NCI-H774 (cell line): ENCODE measurements at regions not wholly inside any gene's neighbourhood (a gene's known extent, or its start where the extent isn't known, plus 50 kb on each side); places are given as distances from the start of the nearest gene placed in this dataset.

Experiments
- DNase-seq: peaks from one replicate; lab custom pipeline; 2025; lab: John Stamatoyannopoulos, UW

- no peak for DNase-seq
Measured at GRCh38 chr10:4051641-4052151, 266.7 kb upstream of the KLF6 start.

- no peak for DNase-seq
Measured at GRCh38 chr10:4051011-4051640, 266.1 kb upstream of the KLF6 start.

GRCh38 chr10:4050061-4050460 is 265.1 kb upstream of the KLF6 start:
- DNase-seq = no peak

- no peak for DNase-seq
Measured at GRCh38 chr10:4049348-4049747, 264.3 kb upstream of the KLF6 start.

GRCh38 chr10:4048236-4048864 is 263.3 kb upstream of the KLF6 start:
- no peak for DNase-seq

GRCh38 chr10:4046712-4047354 is 261.8 kb upstream of the KLF6 start:
- no peak for DNase-seq

GRCh38 chr10:4046030-4046429 is 261.0 kb upstream of the KLF6 start:
- no peak for DNase-seq

GRCh38 chr10:4043897-4044665 is 259.1 kb upstream of the KLF6 start:
- no peak for DNase-seq

GRCh38 chr10:4041635-4042034 is 256.6 kb upstream of the KLF6 start:
- no peak for DNase-seq

- no peak for DNase-seq
Measured at GRCh38 chr10:4038000-4038399, 253.0 kb upstream of the KLF6 start.

- DNase-seq = no peak
Measured at GRCh38 chr10:4035599-4035945, 250.6 kb upstream of the KLF6 start.

- peak; percentile 1 for DNase-seq
Measured at GRCh38 chr10:4034907-4035598, 250.0 kb upstream of the KLF6 start.

GRCh38 chr10:4033341-4033896 is 248.4 kb upstream of the KLF6 start:
- no peak for DNase-seq

GRCh38 chr10:4029866-4030265 is 244.9 kb upstream of the KLF6 start:
- no peak for DNase-seq

GRCh38 chr10:4028854-4029583 is 244.0 kb upstream of the KLF6 start:
- no peak for DNase-seq

- peak; percentile 11 for DNase-seq
Measured at GRCh38 chr10:4028027-4028471, 243.0 kb upstream of the KLF6 start.

GRCh38 chr10:4025339-4025738 is 240.3 kb upstream of the KLF6 start:
- DNase-seq = no peak

- no peak for DNase-seq
Measured at GRCh38 chr10:4024516-4025245, 239.7 kb upstream of the KLF6 start.

GRCh38 chr10:4024027-4024426 is 239.0 kb upstream of the KLF6 start:
- DNase-seq = no peak

- no peak for DNase-seq
Measured at GRCh38 chr10:4022473-4022872, 237.5 kb upstream of the KLF6 start.
